Heart right ventricle (tissue), 16 donors: ENCODE measurements at regions not wholly inside any gene's neighbourhood (a gene's known extent, or its start where the extent isn't known, plus 50 kb on each side); places are given as distances from the start of the nearest gene placed in this dataset.

Experiments
- ATAC-seq, 8 donors: fragments of 200-7000 bp; cut with Tn5 transposase; one replicate each; pipeline ENCODE4 v1.9.1; 2020; ENCODE audit warnings: mild to moderate bottlenecking in 8 of 8, moderate library complexity in 8 of 8, moderate number of reproducible peaks in 1 of 8
- DNase-seq, 2 donors: peaks; one replicate each; pipeline ENCODE4 v3.0.0-alpha.2; 2020
- H3K27ac ChIP-seq, 10 donors: fragments of 200-600 bp; sonication (generic) in 2 of 10; one replicate each; pipeline versions ENCODE4 v1.5.0 to v1.8.0; 2020 to 2022; ENCODE audit warnings: mild to moderate bottlenecking in 3 of 10
- H3K27me3 ChIP-seq, 7 donors: fragments of 200-600 bp; one replicate each; pipeline ENCODE4 v1.8.0; 2021 to 2022; ENCODE audit warnings: mild to moderate bottlenecking in 2 of 7
- H3K36me3 ChIP-seq, 9 donors: fragments of 200-600 bp; sonication (generic) in 1 of 9; one replicate each; pipeline versions ENCODE4 v1.5.0 to v1.8.0; 2020 to 2022; ENCODE audit warnings: mild to moderate bottlenecking in 2 of 9
- H3K4me1 ChIP-seq, 9 donors: fragments of 200-600 bp; sonication (generic) in 1 of 9; one replicate each; pipeline versions ENCODE4 v1.5.0 to v1.8.0; 2020 to 2022; ENCODE audit warnings: mild to moderate bottlenecking in 4 of 9
- H3K4me3 ChIP-seq, 10 donors: fragments of 200-600 bp; sonication (generic) in 2 of 10; one replicate each; pipeline versions ENCODE4 v1.5.0 to v1.8.0; 2020 to 2022; ENCODE audit warnings: mild to moderate bottlenecking in 7 of 10, moderate library complexity in 2 of 10
- H3K9me3 ChIP-seq, 11 donors: fragments of 200-600 bp in 10 of 11; sonication (generic) in 2 of 11; one replicate each; pipeline versions ENCODE4 v1.5.0 to v1.8.0; 2013 to 2022; ENCODE audit warnings: mild to moderate bottlenecking in 2 of 11, control low read depth in 1 of 11, moderate library complexity in 1 of 11
- WGBS, 2 donors: extraction: QIAGEN DNeasy Blood & Tissue Kit; methylation state at CpG; one replicate each; pipeline ENCODE4 v1.1.7; 2013; ENCODE audit warnings: inconsistent platforms in 1 of 2; 5-methylcytosine and 5-hydroxymethylcytosine counted together
- intact Hi-C, 10 donors: fragments of 100-400 bp; cut with DNase I; formaldehyde crosslinking; loops; one replicate each; pipeline versions ENCODE4 v1.11.1 to v1.14.2; 2022
- TF ChIP-seq, protein P1 (sequence below), 9 donors: fragments of 200-600 bp; sonication (generic) in 2 of 9; IDR thresholded peaks; one replicate each; pipeline versions ENCODE4 v1.5.0 to v1.8.0; 2021 to 2022; ENCODE audit warnings: antibody characterized with exemption in 9 of 9, mild to moderate bottlenecking in 5 of 9, moderate library complexity in 1 of 9
- donor health status: Arrhythmogenic right ventricular cardiomyopathy.
- donor health status: ischemic (EF 13 %, LVEDD 7.1; RV severe dilation, severe dysfunction).
- donor health status: healthy with polysubstance abuse.
- donor health status: DM: no; HTN: yes; CAD: no.
- donor health status: DM: no; HTN: no; CAD: no.
- donor health status: ischemic (EF 25% LVEDD 6.9; RV normal size, moderate dysfunction).
- donor health status: ischemic (EF 25% LVEDD 5.7; RV mildly dilated, moderate dysfunction).
- donor health status: healthy.
- donor health status: DM: yes; HTN: yes; CAD: no.
- donor health status: Ischemic cardiomyopathy.
- donor health status: ischemic (EF 35%, LVEDD 5.7; RV mildly dilated, moderate dysfunction).
- donor health status: nonischemic (EF 11% LVEDD 7.7; RV severe dilation, severe dysfunction).
- donor health status: DM: yes; HTN: yes; CAD: no.
- donor health status: PGD.
- donor health status: ischemic (EF 29% LVEDD 5.4; RV normal size, mild dysfunction).
- donor health status: nonischemic (EF 23%, LVEDD 6.1; RV moderate dilation, normal function).

DNA sequence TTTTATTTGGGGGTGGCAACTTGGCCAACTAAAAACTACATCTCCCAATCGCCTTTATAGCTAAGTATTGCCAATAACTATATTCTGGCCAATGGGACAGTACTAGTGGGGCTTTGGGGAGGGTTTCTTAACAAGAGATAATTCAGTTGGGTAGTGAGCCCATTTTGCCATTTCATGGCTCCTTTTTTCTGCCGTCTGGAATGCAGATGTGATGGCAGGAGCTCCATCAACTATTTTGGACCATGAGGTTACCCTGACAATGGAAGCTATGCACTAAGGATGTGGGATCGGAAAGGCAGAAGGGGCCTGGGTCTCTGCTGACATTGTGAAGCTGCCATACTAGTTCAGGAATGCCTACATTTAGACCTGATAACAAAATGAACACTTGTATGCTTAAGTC is 67.0 kb upstream of the FOXC1 start:
- H3K27me3 ChIP-seq, result no peaks in the 10 kb centered on the region
- ATAC-seq (no peak), DNase-seq (no peak)
- H3K4me1 ChIP-seq, result peaks cover 0 to 6% (median 0%) of the 10 kb centered on the region in 9 donors
- TF ChIP-seq, protein P1, sequence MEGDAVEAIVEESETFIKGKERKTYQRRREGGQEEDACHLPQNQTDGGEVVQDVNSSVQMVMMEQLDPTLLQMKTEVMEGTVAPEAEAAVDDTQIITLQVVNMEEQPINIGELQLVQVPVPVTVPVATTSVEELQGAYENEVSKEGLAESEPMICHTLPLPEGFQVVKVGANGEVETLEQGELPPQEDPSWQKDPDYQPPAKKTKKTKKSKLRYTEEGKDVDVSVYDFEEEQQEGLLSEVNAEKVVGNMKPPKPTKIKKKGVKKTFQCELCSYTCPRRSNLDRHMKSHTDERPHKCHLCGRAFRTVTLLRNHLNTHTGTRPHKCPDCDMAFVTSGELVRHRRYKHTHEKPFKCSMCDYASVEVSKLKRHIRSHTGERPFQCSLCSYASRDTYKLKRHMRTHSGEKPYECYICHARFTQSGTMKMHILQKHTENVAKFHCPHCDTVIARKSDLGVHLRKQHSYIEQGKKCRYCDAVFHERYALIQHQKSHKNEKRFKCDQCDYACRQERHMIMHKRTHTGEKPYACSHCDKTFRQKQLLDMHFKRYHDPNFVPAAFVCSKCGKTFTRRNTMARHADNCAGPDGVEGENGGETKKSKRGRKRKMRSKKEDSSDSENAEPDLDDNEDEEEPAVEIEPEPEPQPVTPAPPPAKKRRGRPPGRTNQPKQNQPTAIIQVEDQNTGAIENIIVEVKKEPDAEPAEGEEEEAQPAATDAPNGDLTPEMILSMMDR (IDR thresholded peaks at IDR 0.05), result no peak
- H3K27ac ChIP-seq, result no peak overlapping the region
- 90 to 95% methylated on average over 3 of the region's 3 CpGs for WGBS, 2 donors
- peaks cover 0 to 6% (median 0%) of the 10 kb centered on the region in 11 donors for H3K9me3 ChIP-seq
- peaks cover 0 to 4% (median 0%) of the 10 kb centered on the region in 9 donors for H3K36me3 ChIP-seq
- H3K4me3 ChIP-seq, result no peak overlapping the region
- intact Hi-C loops, result no loop called here

DNA sequence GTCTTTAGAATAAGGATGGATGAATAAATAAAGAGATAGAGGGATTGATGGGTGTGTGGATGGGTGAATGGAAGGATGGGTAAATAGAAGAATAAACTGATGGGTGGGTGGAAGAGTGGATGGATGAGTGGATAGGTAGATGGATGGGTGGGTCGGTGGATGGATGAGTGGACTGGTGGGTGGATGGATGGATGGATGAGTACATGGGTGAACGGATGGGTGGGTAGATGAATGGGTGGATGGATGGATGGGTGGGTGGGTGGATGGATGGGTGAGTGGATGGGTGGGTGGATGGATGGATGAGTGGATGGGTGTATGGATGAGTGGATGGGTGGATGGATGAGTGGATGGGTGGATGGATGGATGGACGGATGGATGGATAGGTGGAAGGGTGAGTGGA is 65.7 kb upstream of the FOXC1 start:
- H3K27me3 ChIP-seq, result no peaks in the 10 kb centered on the region
- H3K27ac ChIP-seq, result no peak overlapping the region
- ATAC-seq, result no peak
- 96% methylated on average over 3 of the region's 3 CpGs for WGBS, 2 donors
- H3K9me3 ChIP-seq, result peaks cover 0 to 6% (median 0%) of the 10 kb centered on the region in 11 donors
- TF ChIP-seq, protein P1 (IDR thresholded peaks at IDR 0.05), result no peak
- no peak overlapping the region for H3K4me3 ChIP-seq
- H3K36me3 ChIP-seq, result peaks cover 0 to 8% (median 0%) of the 10 kb centered on the region in 9 donors
- DNase-seq, result no peak
- H3K4me1 ChIP-seq, result no peaks in the 10 kb centered on the region
- intact Hi-C loops, result no loop called here

DNA sequence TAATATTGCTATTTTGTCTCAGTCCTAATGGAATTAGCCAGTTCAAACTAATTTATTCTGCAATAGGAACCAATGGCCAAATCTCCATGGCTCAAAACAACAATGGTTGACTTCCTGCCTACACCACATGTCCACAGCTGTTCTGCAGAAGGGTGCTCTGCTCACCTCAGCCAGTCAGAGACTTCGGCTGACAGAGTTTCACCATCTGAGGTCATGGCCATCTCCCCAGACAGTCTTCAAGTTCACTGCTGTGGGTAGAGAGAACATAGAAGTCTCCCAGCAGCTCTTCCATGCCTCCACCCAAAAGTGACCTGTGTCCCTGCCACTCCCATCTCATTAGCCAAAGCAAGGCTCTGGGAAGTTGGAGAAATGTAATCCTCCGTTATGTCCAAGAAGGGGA is 65.1 kb upstream of the FOXC1 start:
- 71 to 77% methylated on average over 2 of the region's 2 CpGs for WGBS, 2 donors
- no peaks in the 10 kb centered on the region for H3K4me1 ChIP-seq
- H3K36me3 ChIP-seq, result peaks cover 0 to 8% (median 0%) of the 10 kb centered on the region in 9 donors
- H3K4me3 ChIP-seq, result no peak overlapping the region
- DNase-seq (no peak), ATAC-seq (peak in 6 of 8 donors; percentile 49 to 88 (median 66))
- TF ChIP-seq, protein P1 (IDR thresholded peaks at IDR 0.05), result no peak
- H3K27ac ChIP-seq, result no peak overlapping the region
- peaks cover 0 to 6% (median 0%) of the 10 kb centered on the region in 11 donors for H3K9me3 ChIP-seq
- intact Hi-C loops, result no loop called here
- H3K27me3 ChIP-seq, result no peaks in the 10 kb centered on the region

DNA sequence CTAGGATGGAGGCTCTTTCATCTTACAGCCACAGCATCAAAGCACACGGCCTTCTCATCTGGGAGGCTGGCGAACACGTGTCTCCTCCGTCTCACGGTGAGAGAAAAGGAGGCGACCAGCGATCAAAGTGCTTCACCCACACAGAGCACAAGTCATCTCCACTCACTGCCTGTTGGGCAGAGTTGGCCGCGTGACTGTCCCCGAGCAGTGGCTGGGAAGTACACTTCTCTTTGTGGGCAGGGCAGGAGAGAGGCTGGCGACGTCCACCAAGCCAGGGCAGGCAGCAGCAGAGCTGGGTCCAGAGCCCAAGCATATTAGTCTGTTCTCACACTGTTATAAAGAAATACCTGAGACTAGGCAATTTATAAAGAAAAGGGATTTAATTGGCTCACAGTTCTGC is 64.1 kb upstream of the FOXC1 start:
- no peak overlapping the region for H3K27ac ChIP-seq
- WGBS, 2 donors, result 95 to 97% methylated on average over 12 of the region's 12 CpGs
- intact Hi-C loops, result no loop called here
- no peaks in the 10 kb centered on the region for H3K27me3 ChIP-seq
- no peak for ATAC-seq
- no peak overlapping the region for H3K4me3 ChIP-seq
- peaks cover 0 to 8% (median 0%) of the 10 kb centered on the region in 9 donors for H3K36me3 ChIP-seq
- TF ChIP-seq, protein P1 (IDR thresholded peaks at IDR 0.05), result no peak
- H3K9me3 ChIP-seq, result peaks cover 0 to 6% (median 0%) of the 10 kb centered on the region in 11 donors
- H3K4me1 ChIP-seq, result no peaks in the 10 kb centered on the region
- DNase-seq, result no peak
